Neutrophil (primary cell): ENCODE measurements at regions not wholly inside any gene's neighbourhood (a gene's known extent, or its start where the extent isn't known, plus 50 kb on each side); places are given as distances from the start of the nearest gene placed in this dataset.

Source experiments
- H3K27ac ChIP-seq: fragments of 200-600 bp; sonication (generic); 2 replicates; pipeline ENCODE4 v1.5.1; 2016; ENCODE audit warnings: mild to moderate bottlenecking, moderate library complexity
- H3K27me3 ChIP-seq: fragments of 200-600 bp; sonication (generic); 2 replicates; pipeline ENCODE4 v1.6.0; 2016; ENCODE audit warnings: mild to moderate bottlenecking
- H3K36me3 ChIP-seq: fragments of 200-600 bp; sonication (generic); 2 replicates; pipeline ENCODE4 v1.5.1; 2017
- H3K4me1 ChIP-seq, 2 experiments: fragments of 200-600 bp in 1 of 2; sonication (generic) in 1 of 2; 1 replicate in 1 of 2; 2 replicates in 1 of 2; pipeline versions ENCODE4 v1.5.1 to v1.6.1; 2013 to 2016; ENCODE audit warnings: low read depth in 1 of 2, low read length in 1 of 2, mild to moderate bottlenecking in 1 of 2, moderate library complexity in 1 of 2; ENCODE audit not compliant: control insufficient read depth in 1 of 2, insufficient read depth in 1 of 2
- H3K4me3 ChIP-seq, 2 experiments: fragments of 200-600 bp in 1 of 2; sonication (generic) in 1 of 2; 1 replicate in 1 of 2; 2 replicates in 1 of 2; pipeline ENCODE4 v1.5.1; 2013 to 2016; ENCODE audit warnings: low read depth in 1 of 2, low read length in 1 of 2, mild to moderate bottlenecking in 1 of 2, moderate library complexity in 1 of 2
- H3K9me3 ChIP-seq: fragments of 200-600 bp; sonication (generic); 2 replicates; pipeline ENCODE4 v1.5.1; 2016
- CTCF ChIP-seq: fragments of 200-600 bp; sonication (generic); IDR thresholded peaks from 2 replicates; pipeline ENCODE4 v1.5.1; 2016; ENCODE audit warnings: antibody characterized with exemption

- TF ChIP-seq CTCF: no peak
- Histone ChIP-seq H3K27ac (no peak overlapping the region), H3K27me3 (no peaks in the 10 kb centered on the region), H3K4me1 (no peaks in the 10 kb centered on the region), H3K4me3 (no peak overlapping the region), H3K9me3 (no peaks in the 10 kb centered on the region), H3K36me3 (no peaks in the 10 kb centered on the region)
Observed at GRCh38 chr11:130554241-130555055, 106.0 kb downstream of the ADAMTS15 start.

GRCh38 chr11:130555251-130555841 is 106.9 kb downstream of the ADAMTS15 start:
- no peaks in the 10 kb centered on the region for H3K36me3 ChIP-seq
- no peaks in the 10 kb centered on the region for H3K27me3 ChIP-seq
- H3K4me3 ChIP-seq: no peak overlapping the region
- no peak overlapping the region for H3K27ac ChIP-seq
- no peaks in the 10 kb centered on the region for H3K4me1 ChIP-seq
- no peak for TF ChIP-seq CTCF
- H3K9me3 ChIP-seq: no peaks in the 10 kb centered on the region

- no peaks in the 10 kb centered on the region for H3K27me3 ChIP-seq
- H3K4me1 ChIP-seq: no peaks in the 10 kb centered on the region
- H3K4me3 ChIP-seq: no peak overlapping the region
- H3K9me3 ChIP-seq: no peaks in the 10 kb centered on the region
- H3K27ac ChIP-seq: no peak overlapping the region
- TF ChIP-seq CTCF: no peak
- no peaks in the 10 kb centered on the region for H3K36me3 ChIP-seq
Observed at GRCh38 chr11:130560000-130560780, 111.7 kb downstream of the ADAMTS15 start.

- Histone ChIP-seq H3K27me3 (no peaks in the 10 kb centered on the region), H3K27ac (no peak overlapping the region)
- no peak for TF ChIP-seq CTCF
Observed at GRCh38 chr11:130560781-130561109, 112.3 kb downstream of the ADAMTS15 start.

GRCh38 chr11:130561441-130561881 is 113.0 kb downstream of the ADAMTS15 start:
- TF ChIP-seq CTCF: no peak
- no peak overlapping the region for H3K4me3 ChIP-seq
- no peaks in the 10 kb centered on the region for H3K4me1 ChIP-seq
- no peaks in the 10 kb centered on the region for H3K27me3 ChIP-seq
- no peak overlapping the region for H3K27ac ChIP-seq
- H3K36me3 ChIP-seq: no peaks in the 10 kb centered on the region
- no peaks in the 10 kb centered on the region for H3K9me3 ChIP-seq

More at GRCh38 chr11:130560781-130561109, 112.3 kb downstream of the ADAMTS15 start:
- Histone ChIP-seq H3K9me3 (no peaks in the 10 kb centered on the region), H3K36me3 (no peaks in the 10 kb centered on the region), H3K4me1 (no peaks in the 10 kb centered on the region), H3K4me3 (no peak overlapping the region)
